Neural progenitor cell (in vitro differentiated cells): ENCODE measurements at regions not wholly inside any gene's neighbourhood (a gene's known extent, or its start where the extent isn't known, plus 50 kb on each side); places are given as distances from the start of the nearest gene placed in this dataset.
"Not testable (repeated sequence)": the region's sequence is repeated elsewhere in the genome, so short reads cannot be mapped to it uniquely, and the experiment has no call there.

Experiments
- EZH2 ChIP-seq: fragments of 200-600 bp; sonication (generic); IDR thresholded peaks from 2 replicates; pipeline ENCODE4 v1.6.1; 2017; ENCODE audit warnings: antibody characterized with exemption, mild to moderate bottlenecking, moderate library complexity
- EZH2phosphoT487 ChIP-seq: fragments of 200-600 bp; sonication (generic); IDR thresholded peaks from 2 replicates; pipeline ENCODE4 v1.6.1; 2017; ENCODE audit warnings: antibody characterized with exemption
- TF ChIP-seq, protein P1 (sequence below): fragments of 200-600 bp; sonication (generic); IDR thresholded peaks from 2 replicates; pipeline ENCODE4 v1.5.1; 2017; ENCODE audit warnings: antibody characterized with exemption, mild to moderate bottlenecking

DNA sequence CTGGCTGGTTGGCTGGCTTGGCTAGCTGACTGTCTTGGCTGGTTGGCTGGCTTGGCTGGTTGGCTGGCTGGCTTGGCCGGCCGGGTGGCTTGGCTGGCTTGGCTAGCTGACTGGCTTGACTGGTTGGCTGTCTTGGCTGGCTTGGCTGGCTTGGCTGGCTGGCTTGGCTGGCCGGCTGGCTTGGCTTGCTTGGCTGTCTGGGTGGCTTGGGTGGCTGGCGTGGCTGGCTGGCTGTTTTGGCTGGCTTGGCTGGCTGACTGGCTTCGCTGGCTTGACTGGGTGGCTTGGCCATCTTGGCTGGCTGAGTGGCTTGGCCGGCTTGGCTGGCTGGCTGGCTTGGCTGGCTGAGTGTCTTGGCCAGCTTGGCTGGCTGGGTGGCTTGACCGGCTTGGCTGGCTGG is 133.2 kb upstream of the FAM72C start:
- TF ChIP-seq, protein P1, sequence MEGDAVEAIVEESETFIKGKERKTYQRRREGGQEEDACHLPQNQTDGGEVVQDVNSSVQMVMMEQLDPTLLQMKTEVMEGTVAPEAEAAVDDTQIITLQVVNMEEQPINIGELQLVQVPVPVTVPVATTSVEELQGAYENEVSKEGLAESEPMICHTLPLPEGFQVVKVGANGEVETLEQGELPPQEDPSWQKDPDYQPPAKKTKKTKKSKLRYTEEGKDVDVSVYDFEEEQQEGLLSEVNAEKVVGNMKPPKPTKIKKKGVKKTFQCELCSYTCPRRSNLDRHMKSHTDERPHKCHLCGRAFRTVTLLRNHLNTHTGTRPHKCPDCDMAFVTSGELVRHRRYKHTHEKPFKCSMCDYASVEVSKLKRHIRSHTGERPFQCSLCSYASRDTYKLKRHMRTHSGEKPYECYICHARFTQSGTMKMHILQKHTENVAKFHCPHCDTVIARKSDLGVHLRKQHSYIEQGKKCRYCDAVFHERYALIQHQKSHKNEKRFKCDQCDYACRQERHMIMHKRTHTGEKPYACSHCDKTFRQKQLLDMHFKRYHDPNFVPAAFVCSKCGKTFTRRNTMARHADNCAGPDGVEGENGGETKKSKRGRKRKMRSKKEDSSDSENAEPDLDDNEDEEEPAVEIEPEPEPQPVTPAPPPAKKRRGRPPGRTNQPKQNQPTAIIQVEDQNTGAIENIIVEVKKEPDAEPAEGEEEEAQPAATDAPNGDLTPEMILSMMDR = not testable (repeated sequence)
- TF ChIP-seq EZH2, EZH2phosphoT487: not testable (repeated sequence)
